IMR-90 (cell line): ENCODE measurements at regions not wholly inside any gene's neighbourhood (a gene's known extent, or its start where the extent isn't known, plus 50 kb on each side); places are given as distances from the start of the nearest gene placed in this dataset.

Experiments used
- ATAC-seq: fragments of 200-7000 bp; cut with Tn5 transposase; 2 replicates; pipeline ENCODE4 v1.9.1; 2020; ENCODE audit warnings: low read depth, mild to moderate bottlenecking, moderate library complexity
- BruUV-seq: library from RNA; stranded (reverse); fragments of 400-500 nt; replicated peaks from 2 replicates; lab custom pipeline; 2021; lab: Mats Ljungman, UMichigan
- CTCF ChIA-PET: fragments of 300-600 bp; formaldehyde crosslinking; extraction: SDS; loops from one replicate; lab custom pipeline; 2021; ENCODE audit warnings: antibody characterized with exemption; lab: Yijun Ruan, JAX
- POLR2A ChIA-PET: fragments of 300-600 bp; sonication (Branson Sonifier 250); formaldehyde crosslinking; loops from one replicate; lab custom pipeline; 2022; ENCODE audit warnings: antibody characterized with exemption; ENCODE audit not compliant: unreplicated experiment; lab: Charles Lee
- DNase-seq: peaks from one replicate; pipeline ENCODE4 v3.0.0; 2013
- H2AFZ ChIP-seq: replicated peaks from 2 replicates; pipeline ENCODE3; 2013; ENCODE audit warnings: low read length, mild to moderate bottlenecking; ENCODE audit not compliant: poor library complexity
- H2AK5ac ChIP-seq: 2 replicates; pipeline ENCODE4 v1.6.1; 2013; ENCODE audit warnings: low read depth, low read length, inconsistent platforms
- H2AK9ac ChIP-seq: replicated peaks from 2 replicates; pipeline ENCODE3; 2013; ENCODE audit warnings: mild to moderate bottlenecking, low read depth, low read length, moderate library complexity; ENCODE audit not compliant: poor library complexity
- H2BK120ac ChIP-seq: 2 replicates; pipeline ENCODE4 v1.6.1; 2013; ENCODE audit warnings: low read depth, low read length, inconsistent platforms
- H2BK15ac ChIP-seq: 3 replicates; pipeline ENCODE4 v1.6.1; 2013; ENCODE audit warnings: low read depth, low read length, inconsistent platforms
- H2BK20ac ChIP-seq: 2 replicates; pipeline ENCODE4 v1.6.1; 2013; ENCODE audit warnings: low read depth, mild to moderate bottlenecking, inconsistent platforms, low read length, moderate library complexity
- H2BK5ac ChIP-seq: 2 replicates; pipeline ENCODE4 v1.6.1; 2013; ENCODE audit warnings: mild to moderate bottlenecking, low read depth, low read length, inconsistent platforms; ENCODE audit not compliant: poor library complexity, severe bottlenecking
- H3K14ac ChIP-seq: replicated peaks from 2 replicates; pipeline ENCODE4 v1.6.1; 2013; ENCODE audit warnings: low read depth, low read length, inconsistent platforms
- H3K18ac ChIP-seq: 2 replicates; pipeline ENCODE4 v1.6.1; 2013; ENCODE audit warnings: low read depth, low read length, control low read depth
- H3K23ac ChIP-seq: 2 replicates; pipeline ENCODE4 v1.6.1; 2013; ENCODE audit warnings: low read depth, low read length, inconsistent platforms
- H3K27ac ChIP-seq: 2 replicates; pipeline ENCODE4 v1.5.1; 2013; ENCODE audit warnings: mild to moderate bottlenecking, control low read depth, low read length; ENCODE audit not compliant: insufficient read depth
- H3K27me3 ChIP-seq: 2 replicates; pipeline ENCODE4 v1.6.1; 2013; ENCODE audit warnings: low read length; ENCODE audit not compliant: control insufficient read depth, insufficient read depth
- H3K36me3 ChIP-seq: 2 replicates; pipeline ENCODE4 v1.6.1; 2013; ENCODE audit warnings: low read length, mixed read lengths; ENCODE audit not compliant: control insufficient read depth, insufficient read depth
- H3K4ac ChIP-seq: 2 replicates; pipeline ENCODE4 v1.6.1; 2013; ENCODE audit warnings: low read depth, low read length, inconsistent platforms
- H3K4me1 ChIP-seq: 2 replicates; pipeline ENCODE4 v1.6.1; 2013; ENCODE audit warnings: low read length, mixed read lengths; ENCODE audit not compliant: control insufficient read depth, insufficient read depth
- H3K4me2 ChIP-seq: 2 replicates; pipeline ENCODE4 v1.6.1; 2013; ENCODE audit warnings: low read depth, mild to moderate bottlenecking, control low read depth, low read length, moderate library complexity
- H3K4me3 ChIP-seq: 2 replicates; pipeline ENCODE4 v1.5.1; 2013; ENCODE audit warnings: low read depth, mild to moderate bottlenecking, control low read depth, low read length, moderate library complexity; ENCODE audit not compliant: insufficient read depth
- H3K56ac ChIP-seq: 2 replicates; pipeline ENCODE4 v1.6.1; 2013; ENCODE audit warnings: low read length, inconsistent platforms; ENCODE audit not compliant: insufficient read depth; ENCODE audit errors: extremely low read depth
- H3K79me1 ChIP-seq, 2 experiments: 2 replicates each; pipeline ENCODE4 v1.6.1; 2013; ENCODE audit warnings: low read length in 2 of 2, inconsistent platforms in 1 of 2, low read depth in 1 of 2
- H3K9ac ChIP-seq: 2 replicates; pipeline ENCODE4 v1.6.1; 2013; ENCODE audit warnings: low read depth, low read length, control low read depth
- H3K9me1 ChIP-seq: 2 replicates; pipeline ENCODE4 v1.6.1; 2013; ENCODE audit warnings: low read length, inconsistent platforms; ENCODE audit not compliant: insufficient read depth
- H3K9me3 ChIP-seq: 2 replicates; pipeline ENCODE4 v1.6.1; 2013; ENCODE audit warnings: low read length; ENCODE audit not compliant: control insufficient read depth, insufficient read depth
- H4K20me1 ChIP-seq: 2 replicates; pipeline ENCODE4 v1.6.1; 2013; ENCODE audit warnings: low read length, inconsistent platforms; ENCODE audit not compliant: insufficient read depth
- H4K5ac ChIP-seq: 2 replicates; pipeline ENCODE4 v1.6.1; 2013; ENCODE audit warnings: mild to moderate bottlenecking, low read depth, low read length, control low read depth
- H4K8ac ChIP-seq, 2 experiments: 2 replicates each; pipeline ENCODE4 v1.6.1; 2013; ENCODE audit warnings: low read depth in 2 of 2, low read length in 2 of 2, control low read depth in 1 of 2, inconsistent platforms in 1 of 2
- H4K91ac ChIP-seq: 2 replicates; pipeline ENCODE4 v1.6.1; 2013; ENCODE audit warnings: low read depth, low read length, inconsistent platforms; ENCODE audit not compliant: insufficient read depth
- BHLHE40 ChIP-seq: fragments of 150-350 bp; IDR thresholded peaks from 2 replicates; pipeline ENCODE4 v1.6.1; 2016; ENCODE audit warnings: mild to moderate bottlenecking, low read depth, low read length
- CEBPB ChIP-seq: IDR thresholded peaks from 2 replicates; pipeline ENCODE4 v1.6.1; 2012; ENCODE audit warnings: low read depth, low read length, improper control_type of control experiment
- CHD1 ChIP-seq: IDR thresholded peaks from 2 replicates; pipeline ENCODE4 v1.6.1; 2012; ENCODE audit warnings: low read depth, low read length, improper control_type of control experiment
- CTCF ChIP-seq: conservative IDR thresholded peaks from 2 replicates; pipeline ENCODE4 v1.5.1; 2012; ENCODE audit warnings: mild to moderate bottlenecking, low read depth, low read length, improper control_type of control experiment
- FOS ChIP-seq: fragments of 150-350 bp; IDR thresholded peaks from 2 replicates; pipeline ENCODE4 v1.6.1; 2016; ENCODE audit warnings: low read depth, low read length
- MAFK ChIP-seq: IDR thresholded peaks from 2 replicates; pipeline ENCODE4 v1.6.1; 2012; ENCODE audit warnings: low read depth, low read length, improper control_type of control experiment
- MXI1 ChIP-seq: IDR thresholded peaks from 2 replicates; pipeline ENCODE4 v1.6.1; 2012; ENCODE audit warnings: low read depth, mild to moderate bottlenecking, low read length, moderate library complexity, borderline replicate concordance
- NFE2L2 ChIP-seq: fragments of 150-350 bp; IDR thresholded peaks from 2 replicates; pipeline ENCODE4 v1.6.1; 2016; ENCODE audit warnings: low read depth, mild to moderate bottlenecking, low read length
- POLR2A ChIP-seq: IDR thresholded peaks from 2 replicates; pipeline ENCODE4 v1.6.1; 2012; ENCODE audit warnings: mild to moderate bottlenecking, low read depth, low read length
- RAD21 ChIP-seq: IDR thresholded peaks from 2 replicates; pipeline ENCODE4 v1.6.1; 2012; ENCODE audit warnings: low read length, improper control_type of control experiment
- RCOR1 ChIP-seq: IDR thresholded peaks from 2 replicates; pipeline ENCODE4 v1.6.1; 2012; ENCODE audit warnings: mild to moderate bottlenecking, low read length, improper control_type of control experiment; ENCODE audit not compliant: insufficient replicate concordance
- RFX5 ChIP-seq: IDR thresholded peaks from 2 replicates; pipeline ENCODE4 v1.8.0; 2012; ENCODE audit warnings: low read depth, mild to moderate bottlenecking, low read length, moderate library complexity
- SMC3 ChIP-seq: fragments of 150-350 bp; IDR thresholded peaks from 2 replicates; pipeline ENCODE4 v1.6.1; 2016; ENCODE audit warnings: low read depth, mild to moderate bottlenecking, antibody characterized with exemption, low read length, moderate library complexity
- USF2 ChIP-seq: fragments of 150-350 bp; IDR thresholded peaks from 2 replicates; pipeline ENCODE4 v1.6.1; 2017; ENCODE audit warnings: mild to moderate bottlenecking, antibody characterized with exemption, low read length, low read depth
- whole genome bisulfite sequencing, 2 experiments: methylation state at CpG; one replicate each; pipeline versions ENCODE4 v1.1.5 to v1.1.7; 2013; ENCODE audit warnings: missing lambda C conversion rate in 2 of 2; ENCODE audit not compliant: insufficient read length in 1 of 2; ENCODE audit errors: extremely low coverage in 2 of 2; 5-methylcytosine and 5-hydroxymethylcytosine counted together
- dilution Hi-C: fragments of 300-500 bp; cut with HindIII; formaldehyde crosslinking; loops from one replicate; pipeline ENCODE4 v1.14.3; 2018; ENCODE audit warnings: low sequenced_read_pairs; ENCODE audit not compliant: unreplicated experiment
- in situ Hi-C: fragments of 300-500 bp; cut with MboI; formaldehyde crosslinking; loops from 3 replicates; pipeline ENCODE4 v1.14.3; 2019; ENCODE audit warnings: low sequenced_read_pairs, inconsistent platforms, mixed read lengths
- intact Hi-C: fragments of 100-400 bp; cut with micrococcal nuclease; formaldehyde crosslinking; loops from 2 replicates; pipeline ENCODE4 v1.10.0; 2022

- TF ChIP-seq RAD21, result no peak
Observed at GRCh38 chr1:218887141-218887925, 286.3 kb upstream of the LYPLAL1 start (continued).

- no peaks in the 10 kb centered on the region for H4K20me1 ChIP-seq
- POLR2A ChIA-PET, result no interaction called here
- no peak overlapping the region for H4K8ac ChIP-seq
- no peaks in the 10 kb centered on the region for H3K79me1 ChIP-seq
- no peaks in the 10 kb centered on the region for H3K9me1 ChIP-seq
- H3K4me1 ChIP-seq, result no peaks in the 10 kb centered on the region
- no peaks in the 10 kb centered on the region for H3K27me3 ChIP-seq
- no peak overlapping the region for H3K4ac ChIP-seq
- no peak for ATAC-seq
- H2BK120ac ChIP-seq, result no peak overlapping the region
- no peak overlapping the region for H2AK9ac ChIP-seq
- intact Hi-C loops, result no loop called here
- H3K23ac ChIP-seq, result no peak overlapping the region
- in situ Hi-C loops, result no loop called here
- WGBS, 2 experiments, result 80% methylated on average over 1 of the region's 3 CpGs; no CpG with 5 or more reads in 1 of the 2 experiments
- H2BK20ac ChIP-seq, result no peak overlapping the region
- no peak overlapping the region for H3K18ac ChIP-seq
- no peak overlapping the region for H4K5ac ChIP-seq
- CTCF ChIA-PET, result no interaction called here
- H3K27ac ChIP-seq, result no peak overlapping the region
- no peaks in the 10 kb centered on the region for H3K36me3 ChIP-seq
- dilution Hi-C loops, result no loop called here
- H4K91ac ChIP-seq, result no peak overlapping the region
- H3K56ac ChIP-seq, result no peak overlapping the region
- no peak overlapping the region for H2BK15ac ChIP-seq
- H3K14ac ChIP-seq, result no peak overlapping the region
- no peak overlapping the region for H2AK5ac ChIP-seq
- H3K4me2 ChIP-seq, result no peak overlapping the region
- TF ChIP-seq RCOR1 (no peak), CHD1 (no peak), FOS (no peak), BHLHE40 (no peak), MAFK (no peak), CEBPB (no peak), NFE2L2 (no peak), CTCF (no peak), RAD21 (no peak), POLR2A (no peak), USF2 (no peak), SMC3 (no peak), RFX5 (no peak), MXI1 (no peak)
- BruUV-seq, result no TSS peak
- H2BK5ac ChIP-seq, result no peak overlapping the region
- H3K4me3 ChIP-seq, result no peak overlapping the region
- H2AFZ ChIP-seq, result no peak overlapping the region
- no peak for DNase-seq
- H3K9ac ChIP-seq, result no peak overlapping the region
- H3K9me3 ChIP-seq, result no peaks in the 10 kb centered on the region
Observed at GRCh38 chr1:218890451-218890850, 283.2 kb upstream of the LYPLAL1 start.
